ENCODE measurements at regions not wholly inside any gene's neighbourhood (a gene's known extent, or its start where the extent isn't known, plus 50 kb on each side); places are given as distances from the start of the nearest gene placed in this dataset.

- Histone ChIP-seq H3K27me3 (ENCODE audit: control insufficient read depth in 5 of 5, insufficient read depth in 4 of 5, low read length in 5 of 5) (no peaks in the 10 kb centered on the region), H3K4me3 (ENCODE audit: low read depth in 1 of 5, low read length in 5 of 5) (no peak overlapping the region), H3K9ac (ENCODE audit: low read length in 5 of 5) (no peak overlapping the region), H3K27ac (ENCODE audit: low read depth, low read length) (no peak overlapping the region), H3K36me3 (ENCODE audit: control insufficient read depth in 5 of 5, insufficient read depth in 5 of 5, low read length in 5 of 5) (no peaks in the 10 kb centered on the region), H3K4me1 (ENCODE audit: control insufficient read depth in 5 of 5, insufficient read depth in 5 of 5, low read length in 5 of 5) (no peaks in the 10 kb centered on the region), H3K9me3 (ENCODE audit: control insufficient read depth in 5 of 5, low read length in 5 of 5) (no peaks in the 10 kb centered on the region)
These were observed 369.0 kb downstream of the EPHA4 start for GRCh38 chr2:221203125-221203524.

GRCh38 chr2:221203856-221204255 is 368.2 kb downstream of the EPHA4 start:
- no peaks in the 10 kb centered on the region for H3K4me1 ChIP-seq (ENCODE audit: control insufficient read depth in 5 of 5, insufficient read depth in 5 of 5, low read length in 5 of 5)
- no peaks in the 10 kb centered on the region for H3K36me3 ChIP-seq (ENCODE audit: control insufficient read depth in 5 of 5, insufficient read depth in 5 of 5, low read length in 5 of 5)
- H3K9me3 ChIP-seq (ENCODE audit: control insufficient read depth in 5 of 5, low read length in 5 of 5), result no peaks in the 10 kb centered on the region
- no peaks in the 10 kb centered on the region for H3K27me3 ChIP-seq (ENCODE audit: control insufficient read depth in 5 of 5, insufficient read depth in 4 of 5, low read length in 5 of 5)
- no peak overlapping the region for H3K27ac ChIP-seq (ENCODE audit: low read depth, low read length)
- H3K9ac ChIP-seq (ENCODE audit: low read length in 5 of 5), result no peak overlapping the region
- H3K4me3 ChIP-seq (ENCODE audit: low read depth in 1 of 5, low read length in 5 of 5), result no peak overlapping the region

GRCh38 chr2:221204699-221205098 is 367.4 kb downstream of the EPHA4 start:
- no peak overlapping the region for H3K9ac ChIP-seq (ENCODE audit: low read length in 5 of 5)
- H3K27ac ChIP-seq (ENCODE audit: low read depth, low read length), result no peak overlapping the region
- no peak overlapping the region for H3K4me3 ChIP-seq (ENCODE audit: low read depth in 1 of 5, low read length in 5 of 5)
- no peaks in the 10 kb centered on the region for H3K9me3 ChIP-seq (ENCODE audit: control insufficient read depth in 5 of 5, low read length in 5 of 5)
- no peaks in the 10 kb centered on the region for H3K4me1 ChIP-seq (ENCODE audit: control insufficient read depth in 5 of 5, insufficient read depth in 5 of 5, low read length in 5 of 5)
- H3K27me3 ChIP-seq (ENCODE audit: control insufficient read depth in 5 of 5, insufficient read depth in 4 of 5, low read length in 5 of 5), result no peaks in the 10 kb centered on the region
- no peaks in the 10 kb centered on the region for H3K36me3 ChIP-seq (ENCODE audit: control insufficient read depth in 5 of 5, insufficient read depth in 5 of 5, low read length in 5 of 5)

- no peak overlapping the region for H3K27ac ChIP-seq (ENCODE audit: low read depth, low read length)
- H3K4me3 ChIP-seq (ENCODE audit: low read depth in 1 of 5, low read length in 5 of 5), result no peak overlapping the region
These were observed 366.9 kb downstream of the EPHA4 start for GRCh38 chr2:221205103-221205673.

GRCh38 chr2:221210686-221211085 is 361.4 kb downstream of the EPHA4 start:
- H3K9me3 ChIP-seq (ENCODE audit: control insufficient read depth in 5 of 5, low read length in 5 of 5), result no peaks in the 10 kb centered on the region
- H3K4me1 ChIP-seq (ENCODE audit: control insufficient read depth in 5 of 5, insufficient read depth in 5 of 5, low read length in 5 of 5), result no peaks in the 10 kb centered on the region
- H3K36me3 ChIP-seq (ENCODE audit: control insufficient read depth in 5 of 5, insufficient read depth in 5 of 5, low read length in 5 of 5), result no peaks in the 10 kb centered on the region

More at GRCh38 chr2:221205103-221205673, 366.9 kb downstream of the EPHA4 start:
- no peaks in the 10 kb centered on the region for H3K27me3 ChIP-seq (ENCODE audit: control insufficient read depth in 5 of 5, insufficient read depth in 4 of 5, low read length in 5 of 5)
- H3K9ac ChIP-seq (ENCODE audit: low read length in 5 of 5), result no peak overlapping the region
- H3K36me3 ChIP-seq (ENCODE audit: control insufficient read depth in 5 of 5, insufficient read depth in 5 of 5, low read length in 5 of 5), result no peaks in the 10 kb centered on the region
- no peaks in the 10 kb centered on the region for H3K9me3 ChIP-seq (ENCODE audit: control insufficient read depth in 5 of 5, low read length in 5 of 5)
- no peaks in the 10 kb centered on the region for H3K4me1 ChIP-seq (ENCODE audit: control insufficient read depth in 5 of 5, insufficient read depth in 5 of 5, low read length in 5 of 5)

GRCh38 chr2:221211653-221212052 is 360.5 kb downstream of the EPHA4 start:
- H3K4me3 ChIP-seq (ENCODE audit: low read depth in 1 of 5, low read length in 5 of 5), result no peak overlapping the region
- no peak overlapping the region for H3K9ac ChIP-seq (ENCODE audit: low read length in 5 of 5)
- no peaks in the 10 kb centered on the region for H3K36me3 ChIP-seq (ENCODE audit: control insufficient read depth in 5 of 5, insufficient read depth in 5 of 5, low read length in 5 of 5)
- H3K9me3 ChIP-seq (ENCODE audit: control insufficient read depth in 5 of 5, low read length in 5 of 5), result no peaks in the 10 kb centered on the region
- no peaks in the 10 kb centered on the region for H3K27me3 ChIP-seq (ENCODE audit: control insufficient read depth in 5 of 5, insufficient read depth in 4 of 5, low read length in 5 of 5)
- H3K27ac ChIP-seq (ENCODE audit: low read depth, low read length), result no peak overlapping the region
- no peaks in the 10 kb centered on the region for H3K4me1 ChIP-seq (ENCODE audit: control insufficient read depth in 5 of 5, insufficient read depth in 5 of 5, low read length in 5 of 5)

More at GRCh38 chr2:221210686-221211085, 361.4 kb downstream of the EPHA4 start:
- H3K4me3 ChIP-seq (ENCODE audit: low read depth in 1 of 5, low read length in 5 of 5), result no peak overlapping the region
- H3K9ac ChIP-seq (ENCODE audit: low read length in 5 of 5), result no peak overlapping the region
- no peak overlapping the region for H3K27ac ChIP-seq (ENCODE audit: low read depth, low read length)
- no peaks in the 10 kb centered on the region for H3K27me3 ChIP-seq (ENCODE audit: control insufficient read depth in 5 of 5, insufficient read depth in 4 of 5, low read length in 5 of 5)

GRCh38 chr2:221212105-221212504 is 360.0 kb downstream of the EPHA4 start:
- Histone ChIP-seq H3K27me3 (ENCODE audit: control insufficient read depth in 5 of 5, insufficient read depth in 4 of 5, low read length in 5 of 5) (no peaks in the 10 kb centered on the region), H3K36me3 (ENCODE audit: control insufficient read depth in 5 of 5, insufficient read depth in 5 of 5, low read length in 5 of 5) (no peaks in the 10 kb centered on the region), H3K4me1 (ENCODE audit: control insufficient read depth in 5 of 5, insufficient read depth in 5 of 5, low read length in 5 of 5) (no peaks in the 10 kb centered on the region), H3K27ac (ENCODE audit: low read depth, low read length) (no peak overlapping the region), H3K9ac (ENCODE audit: low read length in 5 of 5) (no peak overlapping the region), H3K9me3 (ENCODE audit: control insufficient read depth in 5 of 5, low read length in 5 of 5) (no peaks in the 10 kb centered on the region), H3K4me3 (ENCODE audit: low read depth in 1 of 5, low read length in 5 of 5) (no peak overlapping the region)

- H3K4me1 ChIP-seq (ENCODE audit: control insufficient read depth in 5 of 5, insufficient read depth in 5 of 5, low read length in 5 of 5), result no peaks in the 10 kb centered on the region
- H3K9me3 ChIP-seq (ENCODE audit: control insufficient read depth in 5 of 5, low read length in 5 of 5), result no peaks in the 10 kb centered on the region
- no peaks in the 10 kb centered on the region for H3K27me3 ChIP-seq (ENCODE audit: control insufficient read depth in 5 of 5, insufficient read depth in 4 of 5, low read length in 5 of 5)
- H3K27ac ChIP-seq (ENCODE audit: low read depth, low read length), result no peak overlapping the region
- no peaks in the 10 kb centered on the region for H3K36me3 ChIP-seq (ENCODE audit: control insufficient read depth in 5 of 5, insufficient read depth in 5 of 5, low read length in 5 of 5)
- no peak overlapping the region for H3K9ac ChIP-seq (ENCODE audit: low read length in 5 of 5)
- H3K4me3 ChIP-seq (ENCODE audit: low read depth in 1 of 5, low read length in 5 of 5), result no peak overlapping the region
These were observed 356.6 kb downstream of the EPHA4 start for GRCh38 chr2:221215487-221215886.

- H3K36me3 ChIP-seq (ENCODE audit: control insufficient read depth in 5 of 5, insufficient read depth in 5 of 5, low read length in 5 of 5), result no peaks in the 10 kb centered on the region
These were observed 355.5 kb downstream of the EPHA4 start for GRCh38 chr2:221216636-221217035.

GRCh38 chr2:221225752-221226151 is 346.4 kb downstream of the EPHA4 start:
- H3K9me3 ChIP-seq (ENCODE audit: control insufficient read depth in 5 of 5, low read length in 5 of 5), result no peaks in the 10 kb centered on the region
- peaks cover 0 to 10% (median 0%) of the 10 kb centered on the region in 5 donors for H3K4me1 ChIP-seq (ENCODE audit: control insufficient read depth in 5 of 5, insufficient read depth in 5 of 5, low read length in 5 of 5)
- H3K9ac ChIP-seq (ENCODE audit: low read length in 5 of 5), result no peak overlapping the region
- H3K36me3 ChIP-seq (ENCODE audit: control insufficient read depth in 5 of 5, insufficient read depth in 5 of 5, low read length in 5 of 5), result no peaks in the 10 kb centered on the region
- no peak overlapping the region for H3K4me3 ChIP-seq (ENCODE audit: low read depth in 1 of 5, low read length in 5 of 5)
- no peak overlapping the region for H3K27ac ChIP-seq (ENCODE audit: low read depth, low read length)
- no peaks in the 10 kb centered on the region for H3K27me3 ChIP-seq (ENCODE audit: control insufficient read depth in 5 of 5, insufficient read depth in 4 of 5, low read length in 5 of 5)

More at GRCh38 chr2:221216636-221217035, 355.5 kb downstream of the EPHA4 start:
- Histone ChIP-seq H3K4me3 (ENCODE audit: low read depth in 1 of 5, low read length in 5 of 5) (no peak overlapping the region), H3K27me3 (ENCODE audit: control insufficient read depth in 5 of 5, insufficient read depth in 4 of 5, low read length in 5 of 5) (no peaks in the 10 kb centered on the region), H3K9me3 (ENCODE audit: control insufficient read depth in 5 of 5, low read length in 5 of 5) (no peaks in the 10 kb centered on the region), H3K9ac (ENCODE audit: low read length in 5 of 5) (no peak overlapping the region), H3K4me1 (ENCODE audit: control insufficient read depth in 5 of 5, insufficient read depth in 5 of 5, low read length in 5 of 5) (no peaks in the 10 kb centered on the region), H3K27ac (ENCODE audit: low read depth, low read length) (no peak overlapping the region)

All from subcutaneous abdominal adipose tissue (tissue), 5 donors.